ENCODE measurements at regions not wholly inside any gene's neighbourhood (a gene's known extent, or its start where the extent isn't known, plus 50 kb on each side); places are given as distances from the start of the nearest gene placed in this dataset.
"Not testable (repeated sequence)": the region's sequence is repeated elsewhere in the genome, so short reads cannot be mapped to it uniquely, and the experiment has no call there.

DNA sequence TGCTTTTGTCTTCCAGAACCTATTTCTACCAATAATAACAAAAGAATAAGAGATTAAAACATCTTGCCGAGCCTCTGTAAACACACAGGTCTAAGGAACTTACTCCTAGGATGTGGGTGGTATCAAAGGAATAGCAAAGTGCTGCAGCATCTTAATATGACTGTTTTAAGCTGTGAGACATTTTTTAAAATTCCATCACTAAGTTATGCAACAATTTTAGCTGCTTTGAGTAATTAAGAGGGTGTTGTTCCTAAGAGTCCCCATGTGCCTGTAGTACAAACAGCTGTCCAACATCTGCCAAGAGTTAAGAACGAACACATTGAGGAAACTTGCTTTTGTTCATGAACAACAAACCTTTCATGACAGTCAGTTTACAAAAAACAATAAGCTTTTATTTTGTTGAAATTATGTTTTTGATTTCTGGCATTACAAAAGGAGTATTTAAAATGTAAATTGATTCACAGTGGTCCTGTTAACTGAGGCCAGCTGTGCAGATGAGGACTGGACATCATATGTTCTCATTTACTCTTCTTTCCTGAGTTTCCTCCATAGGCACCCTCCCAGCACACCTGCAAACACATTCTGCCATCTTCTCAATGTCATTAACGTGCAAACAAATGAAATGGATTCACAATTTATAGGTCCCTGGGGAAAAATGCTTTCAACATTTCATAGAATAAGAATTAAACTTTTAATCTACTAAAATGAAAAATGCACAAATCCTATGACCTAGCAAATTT lies 337.3 kb upstream of the ARHGEF26 start:
- Histone ChIP-seq H3K9ac (no peak overlapping the region), H2AFZ (ENCODE audit: low read depth) (no peak overlapping the region), H3K27ac (no peak overlapping the region)

GRCh38 chr3:153785901-153786300 lies 335.3 kb upstream of the ARHGEF26 start:
- Histone ChIP-seq H3K79me2 (ENCODE audit: insufficient read depth, low read depth) (no peaks in the 10 kb centered on the region), H3K9ac (no peak overlapping the region), H4K20me1 (ENCODE audit: insufficient read depth) (no peaks in the 10 kb centered on the region), H2AFZ (ENCODE audit: low read depth) (no peak overlapping the region), H3K4me1 (ENCODE audit: low read depth, poor library complexity, severe bottlenecking) (no peaks in the 10 kb centered on the region), H3K27ac (no peak overlapping the region), H3K36me3 (ENCODE audit: insufficient read depth) (no peaks in the 10 kb centered on the region), H3K4me2 (no peak overlapping the region), H3K27me3 (ENCODE audit: insufficient read depth, low read depth) (no peaks in the 10 kb centered on the region), H3K4me3 (IDR thresholded peaks at IDR 0.05; ENCODE audit: insufficient read depth, low read depth, low read length) (no peak overlapping the region)
- no peak for TF ChIP-seq CTCF (conservative IDR thresholded peaks at IDR 0.05; ENCODE audit: low read depth, low read length)

More for the DNA sequence above, 337.3 kb upstream of the ARHGEF26 start:
- no peak overlapping the region for H3K4me3 ChIP-seq (IDR thresholded peaks at IDR 0.05; ENCODE audit: insufficient read depth, low read depth, low read length)
- H3K4me2 ChIP-seq, result no peak overlapping the region
- no peak for TF ChIP-seq CTCF (conservative IDR thresholded peaks at IDR 0.05; ENCODE audit: low read depth, low read length)
- no peaks in the 10 kb centered on the region for H3K36me3 ChIP-seq (ENCODE audit: insufficient read depth)
- H3K4me1 ChIP-seq (ENCODE audit: low read depth, poor library complexity, severe bottlenecking), result no peaks in the 10 kb centered on the region
- H3K27me3 ChIP-seq (ENCODE audit: insufficient read depth, low read depth), result no peaks in the 10 kb centered on the region
- no peaks in the 10 kb centered on the region for H3K79me2 ChIP-seq (ENCODE audit: insufficient read depth, low read depth)
- H4K20me1 ChIP-seq (ENCODE audit: insufficient read depth), result no peaks in the 10 kb centered on the region

GRCh38 chr3:153789380-153789779 lies 331.8 kb upstream of the ARHGEF26 start:
- H3K4me1 ChIP-seq (ENCODE audit: low read depth, poor library complexity, severe bottlenecking), result no peaks in the 10 kb centered on the region
- TF ChIP-seq CTCF (conservative IDR thresholded peaks at IDR 0.05; ENCODE audit: low read depth, low read length), result no peak

DNA sequence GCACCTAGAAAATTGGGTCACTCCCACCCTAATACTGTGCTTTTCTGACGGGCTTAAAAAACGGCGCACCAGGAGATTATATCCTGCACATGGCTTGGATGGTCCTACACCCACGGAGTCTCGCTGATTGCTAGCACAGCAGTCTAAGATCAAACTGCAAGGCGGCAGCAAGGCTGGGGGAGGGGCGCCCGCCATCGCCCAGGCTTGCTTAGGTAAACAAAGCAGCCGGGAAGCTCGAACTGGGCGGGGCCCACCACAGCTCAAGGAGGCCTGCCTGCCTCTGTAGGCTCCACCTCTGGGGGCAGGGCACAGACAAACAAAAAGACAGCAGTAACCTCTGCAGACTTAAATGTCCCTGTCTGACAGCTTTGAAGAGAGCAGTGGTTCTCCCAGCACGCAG lies 324.1 kb upstream of the ARHGEF26 start:
- Histone ChIP-seq H3K4me2 (peak overlapping the region; percentile 36), H3K4me3 (IDR thresholded peaks at IDR 0.05; ENCODE audit: insufficient read depth, low read depth, low read length) (peak overlapping the region; percentile 27), H3K27ac (peak overlapping the region; percentile 87)

More at GRCh38 chr3:153789380-153789779, 331.8 kb upstream of the ARHGEF26 start:
- H3K27ac ChIP-seq, result no peak overlapping the region
- H3K4me2 ChIP-seq, result no peak overlapping the region
- no peaks in the 10 kb centered on the region for H3K27me3 ChIP-seq (ENCODE audit: insufficient read depth, low read depth)
- no peaks in the 10 kb centered on the region for H4K20me1 ChIP-seq (ENCODE audit: insufficient read depth)
- H2AFZ ChIP-seq (ENCODE audit: low read depth), result no peak overlapping the region
- H3K36me3 ChIP-seq (ENCODE audit: insufficient read depth), result no peaks in the 10 kb centered on the region
- no peaks in the 10 kb centered on the region for H3K79me2 ChIP-seq (ENCODE audit: insufficient read depth, low read depth)
- no peak overlapping the region for H3K9ac ChIP-seq
- H3K4me3 ChIP-seq (IDR thresholded peaks at IDR 0.05; ENCODE audit: insufficient read depth, low read depth, low read length), result no peak overlapping the region

GRCh38 chr3:153809097-153809496 lies 312.1 kb upstream of the ARHGEF26 start:
- H3K27ac ChIP-seq, result no peak overlapping the region
- TF ChIP-seq CTCF (conservative IDR thresholded peaks at IDR 0.05; ENCODE audit: low read depth, low read length), result no peak
- no peaks in the 10 kb centered on the region for H3K27me3 ChIP-seq (ENCODE audit: insufficient read depth, low read depth)
- no peak overlapping the region for H3K4me2 ChIP-seq
- no peak overlapping the region for H3K9ac ChIP-seq
- no peaks in the 10 kb centered on the region for H3K36me3 ChIP-seq (ENCODE audit: insufficient read depth)
- no peaks in the 10 kb centered on the region for H4K20me1 ChIP-seq (ENCODE audit: insufficient read depth)
- no peak overlapping the region for H3K4me3 ChIP-seq (IDR thresholded peaks at IDR 0.05; ENCODE audit: insufficient read depth, low read depth, low read length)
- no peaks in the 10 kb centered on the region for H3K4me1 ChIP-seq (ENCODE audit: low read depth, poor library complexity, severe bottlenecking)
- H3K79me2 ChIP-seq (ENCODE audit: insufficient read depth, low read depth), result no peaks in the 10 kb centered on the region
- no peak overlapping the region for H2AFZ ChIP-seq (ENCODE audit: low read depth)

More for the DNA sequence above, 324.1 kb upstream of the ARHGEF26 start:
- H4K20me1 ChIP-seq (ENCODE audit: insufficient read depth); H3K27me3 ChIP-seq (ENCODE audit: insufficient read depth, low read depth); H3K79me2 ChIP-seq (ENCODE audit: insufficient read depth, low read depth); H3K36me3 ChIP-seq (ENCODE audit: insufficient read depth): not testable (repeated sequence)
- Histone ChIP-seq H3K4me1 (ENCODE audit: low read depth, poor library complexity, severe bottlenecking) (peaks cover 12% of the 10 kb centered on the region), H2AFZ (ENCODE audit: low read depth) (peak overlapping the region; percentile 67), H3K9ac (peak overlapping the region; percentile 67; the same call in 1 of the 2 replicates)
